SK-N-SH treated with all-trans-retinoic acid at 6 μM for 48 hours (cell line): ENCODE measurements at regions not wholly inside any gene's neighbourhood (a gene's known extent, or its start where the extent isn't known, plus 50 kb on each side); places are given as distances from the start of the nearest gene placed in this dataset.

Experiments
- ATAC-seq: fragments of 200-7000 bp; cut with Tn5 transposase; 3 replicates; pipeline ENCODE4 v1.9.1; 2020; ENCODE audit warnings: mild to moderate bottlenecking, moderate library complexity
- ARNTL ChIP-seq: fragments of 450-650 bp; formaldehyde crosslinking; IDR thresholded peaks from 2 replicates; pipeline ENCODE4 v1.5.0; 2020; ENCODE audit warnings: low read depth, mild to moderate bottlenecking, moderate library complexity, borderline replicate concordance
- CSDC2 ChIP-seq: fragments of 250-450 bp; sonication (Bioruptor Pico); IDR thresholded peaks from 2 replicates; pipeline ENCODE4 v1.5.0; 2020; ENCODE audit warnings: mild to moderate bottlenecking, moderate library complexity
- CSRNP3 ChIP-seq: fragments of 250-450 bp; sonication (Bioruptor Pico); IDR thresholded peaks from 2 replicates; pipeline ENCODE4 v1.5.1; 2021; ENCODE audit warnings: mild to moderate bottlenecking, moderate library complexity
- ESRRG ChIP-seq: fragments of 250-450 bp; sonication (Bioruptor Pico); IDR thresholded peaks from 2 replicates; pipeline ENCODE4 v1.6.1; 2021; ENCODE audit warnings: mild to moderate bottlenecking
- GLIS3 ChIP-seq: fragments of 250-450 bp; sonication (Bioruptor Pico); IDR thresholded peaks from 2 replicates; pipeline ENCODE4 v1.5.0; 2020; ENCODE audit warnings: mild to moderate bottlenecking, moderate library complexity
- ISL1 ChIP-seq: fragments of 250-450 bp; sonication (Bioruptor Pico); IDR thresholded peaks from 2 replicates; pipeline ENCODE4 v2.1.2; 2022; ENCODE audit warnings: mild to moderate bottlenecking, moderate library complexity
- OSR1 ChIP-seq: fragments of 250-450 bp; sonication (Bioruptor Pico); IDR thresholded peaks from 2 replicates; pipeline ENCODE4 v1.8.0; 2022; ENCODE audit warnings: moderate library complexity, mild to moderate bottlenecking, inconsistent platforms
- PPARA ChIP-seq: fragments of 250-450 bp; sonication (Bioruptor Pico); IDR thresholded peaks from 2 replicates; pipeline ENCODE4 v1.5.0; 2020; ENCODE audit warnings: mild to moderate bottlenecking, borderline replicate concordance
- SNAI2 ChIP-seq: fragments of 250-450 bp; sonication (Bioruptor Pico); IDR thresholded peaks from 2 replicates; pipeline ENCODE4 v1.5.0; 2020; ENCODE audit warnings: mild to moderate bottlenecking, moderate library complexity
- TCF4 ChIP-seq: fragments of 250-450 bp; sonication (Bioruptor Pico); IDR thresholded peaks from 2 replicates; pipeline ENCODE4 v1.8.0; 2021; ENCODE audit warnings: mild to moderate bottlenecking, moderate library complexity, borderline replicate concordance
- ZC3H10 ChIP-seq: fragments of 250-450 bp; sonication (Bioruptor Pico); IDR thresholded peaks from 2 replicates; pipeline ENCODE4 v1.5.1; 2021; ENCODE audit warnings: mild to moderate bottlenecking, moderate library complexity
- ZFP3 ChIP-seq: fragments of 250-450 bp; sonication (Bioruptor Pico); IDR thresholded peaks from 2 replicates; pipeline ENCODE4 v1.5.0; 2020; ENCODE audit warnings: mild to moderate bottlenecking, moderate library complexity
- ZFP30 ChIP-seq: fragments of 450-650 bp; formaldehyde crosslinking; IDR thresholded peaks from 2 replicates; pipeline ENCODE4 v1.5.0; 2022; ENCODE audit warnings: mild to moderate bottlenecking, moderate library complexity
- ZNF565 ChIP-seq: fragments of 450-650 bp; formaldehyde crosslinking; conservative IDR thresholded peaks from 2 replicates; pipeline ENCODE4 v1.5.0; 2020; ENCODE audit warnings: low read depth, mild to moderate bottlenecking, moderate library complexity
- ZNF8 ChIP-seq: fragments of 450-650 bp; formaldehyde crosslinking; IDR thresholded peaks from 2 replicates; pipeline ENCODE4 v1.5.0; 2020; ENCODE audit warnings: mild to moderate bottlenecking, moderate library complexity
- TF ChIP-seq, protein P1 (sequence below): fragments of 250-450 bp; sonication (Bioruptor Pico); IDR thresholded peaks from 2 replicates; pipeline ENCODE4 v1.5.0; 2020; ENCODE audit warnings: mild to moderate bottlenecking, moderate library complexity
- TF ChIP-seq, protein P2 (sequence below): fragments of 250-450 bp; sonication (Bioruptor Pico); IDR thresholded peaks from 2 replicates; pipeline ENCODE4 v1.5.1; 2020; ENCODE audit warnings: low read depth, mild to moderate bottlenecking, moderate library complexity
- TF ChIP-seq, protein P3 (sequence below): fragments of 250-450 bp; sonication (Bioruptor Pico); IDR thresholded peaks from 2 replicates; pipeline ENCODE4 v1.8.0; 2021; ENCODE audit warnings: low read depth, mild to moderate bottlenecking, moderate library complexity, borderline replicate concordance
- TF ChIP-seq, protein P4 (sequence below): fragments of 250-450 bp; sonication (Bioruptor Pico); IDR thresholded peaks from 2 replicates; pipeline ENCODE4 v1.8.0; 2020; ENCODE audit warnings: mild to moderate bottlenecking, moderate library complexity, borderline replicate concordance

DNA sequence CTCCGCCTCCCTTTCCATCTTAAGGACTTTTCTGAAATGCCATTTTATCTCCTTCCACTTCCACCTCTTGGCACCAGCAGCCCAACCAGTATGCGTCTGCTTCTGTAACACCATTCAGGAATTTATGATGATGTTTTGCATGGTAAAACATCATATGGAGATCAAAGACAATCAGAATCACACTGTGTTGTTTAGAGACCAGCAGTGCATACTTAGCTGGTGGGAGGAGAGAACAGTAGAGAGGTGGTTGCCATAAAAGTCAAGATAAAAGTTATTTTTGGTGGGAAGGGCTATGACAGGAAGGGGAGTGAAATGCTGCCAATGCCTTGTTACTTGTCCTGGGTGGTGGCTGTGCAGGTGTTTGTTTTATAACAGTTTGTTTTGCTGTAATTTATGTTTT lies 268.0 kb downstream of the OPA1 start (continued):
- TF ChIP-seq, protein P1, sequence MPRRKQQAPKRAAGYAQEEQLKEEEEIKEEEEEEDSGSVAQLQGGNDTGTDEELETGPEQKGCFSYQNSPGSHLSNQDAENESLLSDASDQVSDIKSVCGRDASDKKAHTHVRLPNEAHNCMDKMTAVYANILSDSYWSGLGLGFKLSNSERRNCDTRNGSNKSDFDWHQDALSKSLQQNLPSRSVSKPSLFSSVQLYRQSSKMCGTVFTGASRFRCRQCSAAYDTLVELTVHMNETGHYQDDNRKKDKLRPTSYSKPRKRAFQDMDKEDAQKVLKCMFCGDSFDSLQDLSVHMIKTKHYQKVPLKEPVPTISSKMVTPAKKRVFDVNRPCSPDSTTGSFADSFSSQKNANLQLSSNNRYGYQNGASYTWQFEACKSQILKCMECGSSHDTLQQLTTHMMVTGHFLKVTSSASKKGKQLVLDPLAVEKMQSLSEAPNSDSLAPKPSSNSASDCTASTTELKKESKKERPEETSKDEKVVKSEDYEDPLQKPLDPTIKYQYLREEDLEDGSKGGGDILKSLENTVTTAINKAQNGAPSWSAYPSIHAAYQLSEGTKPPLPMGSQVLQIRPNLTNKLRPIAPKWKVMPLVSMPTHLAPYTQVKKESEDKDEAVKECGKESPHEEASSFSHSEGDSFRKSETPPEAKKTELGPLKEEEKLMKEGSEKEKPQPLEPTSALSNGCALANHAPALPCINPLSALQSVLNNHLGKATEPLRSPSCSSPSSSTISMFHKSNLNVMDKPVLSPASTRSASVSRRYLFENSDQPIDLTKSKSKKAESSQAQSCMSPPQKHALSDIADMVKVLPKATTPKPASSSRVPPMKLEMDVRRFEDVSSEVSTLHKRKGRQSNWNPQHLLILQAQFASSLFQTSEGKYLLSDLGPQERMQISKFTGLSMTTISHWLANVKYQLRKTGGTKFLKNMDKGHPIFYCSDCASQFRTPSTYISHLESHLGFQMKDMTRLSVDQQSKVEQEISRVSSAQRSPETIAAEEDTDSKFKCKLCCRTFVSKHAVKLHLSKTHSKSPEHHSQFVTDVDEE (CRISPR knock-in tag), result no peak
- TF ChIP-seq ISL1 (CRISPR knock-in tag), result no peak
- TF ChIP-seq GLIS3 (CRISPR knock-in tag), result no peak
- TF ChIP-seq SNAI2 (CRISPR knock-in tag), result no peak
- TF ChIP-seq, all 23 proteins: peak for 0

DNA sequence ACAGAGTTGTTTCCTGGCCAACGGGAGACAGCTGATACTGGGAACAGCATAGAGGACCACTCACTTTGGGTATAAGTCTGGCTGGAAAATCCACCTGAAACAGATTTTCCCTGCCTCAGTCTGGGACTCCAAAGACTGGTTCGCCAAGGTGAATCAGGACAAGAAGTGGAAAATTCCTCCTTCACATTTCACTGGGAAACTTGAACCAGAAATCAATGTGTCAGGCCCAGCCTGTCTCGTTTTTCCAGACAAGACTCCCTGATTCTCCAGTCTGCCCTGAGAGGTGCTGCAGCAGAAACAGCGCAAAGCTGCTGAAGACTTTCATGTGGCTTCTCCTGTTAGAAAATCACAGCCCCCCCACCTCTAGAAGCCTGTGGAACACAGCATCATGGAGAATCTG lies 269.8 kb downstream of the OPA1 start:
- no peak for TF ChIP-seq PPARA (CRISPR knock-in tag)
- TF ChIP-seq CSDC2 (CRISPR knock-in tag), result no peak
- TF ChIP-seq ZFP3, result no peak
- no peak for TF ChIP-seq ESRRG
- TF ChIP-seq, protein P2, sequence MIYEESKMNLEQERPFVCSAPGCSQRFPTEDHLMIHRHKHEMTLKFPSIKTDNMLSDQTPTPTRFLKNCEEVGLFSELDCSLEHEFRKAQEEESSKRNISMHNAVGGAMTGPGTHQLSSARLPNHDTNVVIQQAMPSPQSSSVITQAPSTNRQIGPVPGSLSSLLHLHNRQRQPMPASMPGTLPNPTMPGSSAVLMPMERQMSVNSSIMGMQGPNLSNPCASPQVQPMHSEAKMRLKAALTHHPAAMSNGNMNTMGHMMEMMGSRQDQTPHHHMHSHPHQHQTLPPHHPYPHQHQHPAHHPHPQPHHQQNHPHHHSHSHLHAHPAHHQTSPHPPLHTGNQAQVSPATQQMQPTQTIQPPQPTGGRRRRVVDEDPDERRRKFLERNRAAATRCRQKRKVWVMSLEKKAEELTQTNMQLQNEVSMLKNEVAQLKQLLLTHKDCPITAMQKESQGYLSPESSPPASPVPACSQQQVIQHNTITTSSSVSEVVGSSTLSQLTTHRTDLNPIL (CRISPR knock-in tag), result no peak
- no peak for TF ChIP-seq ISL1 (CRISPR knock-in tag)
- no peak for TF ChIP-seq ZFP30 (CRISPR knock-in tag)
- TF ChIP-seq ZC3H10, result no peak
- TF ChIP-seq ARNTL (CRISPR knock-in tag), result no peak
- TF ChIP-seq CSRNP3 (CRISPR knock-in tag), result no peak
- no peak for TF ChIP-seq ZNF565 (CRISPR knock-in tag)
- no peak for TF ChIP-seq SNAI2 (CRISPR knock-in tag)
- TF ChIP-seq OSR1 (CRISPR knock-in tag), result no peak
- TF ChIP-seq, protein P3, sequence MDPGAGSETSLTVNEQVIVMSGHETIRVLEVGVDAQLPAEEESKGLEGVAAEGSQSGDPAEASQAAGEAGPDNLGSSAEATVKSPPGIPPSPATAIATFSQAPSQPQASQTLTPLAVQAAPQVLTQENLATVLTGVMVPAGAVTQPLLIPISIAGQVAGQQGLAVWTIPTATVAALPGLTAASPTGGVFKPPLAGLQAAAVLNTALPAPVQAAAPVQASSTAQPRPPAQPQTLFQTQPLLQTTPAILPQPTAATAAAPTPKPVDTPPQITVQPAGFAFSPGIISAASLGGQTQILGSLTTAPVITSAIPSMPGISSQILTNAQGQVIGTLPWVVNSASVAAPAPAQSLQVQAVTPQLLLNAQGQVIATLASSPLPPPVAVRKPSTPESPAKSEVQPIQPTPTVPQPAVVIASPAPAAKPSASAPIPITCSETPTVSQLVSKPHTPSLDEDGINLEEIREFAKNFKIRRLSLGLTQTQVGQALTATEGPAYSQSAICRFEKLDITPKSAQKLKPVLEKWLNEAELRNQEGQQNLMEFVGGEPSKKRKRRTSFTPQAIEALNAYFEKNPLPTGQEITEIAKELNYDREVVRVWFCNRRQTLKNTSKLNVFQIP (CRISPR knock-in tag), result no peak
- TF ChIP-seq, protein P1 (CRISPR knock-in tag), result no peak
- no peak for TF ChIP-seq TCF4
- TF ChIP-seq GLIS3 (CRISPR knock-in tag), result no peak
- TF ChIP-seq, protein P4, sequence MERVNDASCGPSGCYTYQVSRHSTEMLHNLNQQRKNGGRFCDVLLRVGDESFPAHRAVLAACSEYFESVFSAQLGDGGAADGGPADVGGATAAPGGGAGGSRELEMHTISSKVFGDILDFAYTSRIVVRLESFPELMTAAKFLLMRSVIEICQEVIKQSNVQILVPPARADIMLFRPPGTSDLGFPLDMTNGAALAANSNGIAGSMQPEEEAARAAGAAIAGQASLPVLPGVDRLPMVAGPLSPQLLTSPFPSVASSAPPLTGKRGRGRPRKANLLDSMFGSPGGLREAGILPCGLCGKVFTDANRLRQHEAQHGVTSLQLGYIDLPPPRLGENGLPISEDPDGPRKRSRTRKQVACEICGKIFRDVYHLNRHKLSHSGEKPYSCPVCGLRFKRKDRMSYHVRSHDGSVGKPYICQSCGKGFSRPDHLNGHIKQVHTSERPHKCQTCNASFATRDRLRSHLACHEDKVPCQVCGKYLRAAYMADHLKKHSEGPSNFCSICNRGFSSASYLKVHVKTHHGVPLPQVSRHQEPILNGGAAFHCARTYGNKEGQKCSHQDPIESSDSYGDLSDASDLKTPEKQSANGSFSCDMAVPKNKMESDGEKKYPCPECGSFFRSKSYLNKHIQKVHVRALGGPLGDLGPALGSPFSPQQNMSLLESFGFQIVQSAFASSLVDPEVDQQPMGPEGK (CRISPR knock-in tag), result no peak
- TF ChIP-seq ZNF8, result no peak
- ATAC-seq, result no peak
